GM19351 (cell line): ENCODE measurements at regions not wholly inside any gene's neighbourhood (a gene's known extent, or its start where the extent isn't known, plus 50 kb on each side); places are given as distances from the start of the nearest gene placed in this dataset.

ENCODE experiments used
- ATAC-seq: cut with Tn5 transposase; IDR thresholded peaks from one replicate; pipeline ENCODE4 v1.9.1; 2021; ENCODE audit warnings: mild to moderate bottlenecking, moderate library complexity; ENCODE audit not compliant: unreplicated experiment

DNA sequence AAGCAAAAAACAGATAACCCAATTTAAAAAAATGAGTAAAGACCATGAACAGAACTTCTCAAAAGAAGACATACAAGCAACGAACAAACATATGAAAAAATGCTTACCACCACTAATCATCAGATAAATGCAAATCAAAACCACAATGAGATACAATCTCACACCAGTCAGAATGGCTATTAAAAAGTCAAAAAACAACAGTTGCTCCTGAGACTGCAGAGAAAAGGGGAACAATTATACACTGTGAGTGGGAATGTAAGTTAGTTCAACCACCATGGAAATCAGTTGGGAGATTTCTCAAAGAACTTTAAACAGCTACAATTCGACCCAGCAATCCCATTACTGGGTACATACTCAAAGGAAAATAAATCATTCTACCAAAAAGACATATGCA is 131.6 kb downstream of the PTGER3 start:
- ATAC-seq: no peak

DNA sequence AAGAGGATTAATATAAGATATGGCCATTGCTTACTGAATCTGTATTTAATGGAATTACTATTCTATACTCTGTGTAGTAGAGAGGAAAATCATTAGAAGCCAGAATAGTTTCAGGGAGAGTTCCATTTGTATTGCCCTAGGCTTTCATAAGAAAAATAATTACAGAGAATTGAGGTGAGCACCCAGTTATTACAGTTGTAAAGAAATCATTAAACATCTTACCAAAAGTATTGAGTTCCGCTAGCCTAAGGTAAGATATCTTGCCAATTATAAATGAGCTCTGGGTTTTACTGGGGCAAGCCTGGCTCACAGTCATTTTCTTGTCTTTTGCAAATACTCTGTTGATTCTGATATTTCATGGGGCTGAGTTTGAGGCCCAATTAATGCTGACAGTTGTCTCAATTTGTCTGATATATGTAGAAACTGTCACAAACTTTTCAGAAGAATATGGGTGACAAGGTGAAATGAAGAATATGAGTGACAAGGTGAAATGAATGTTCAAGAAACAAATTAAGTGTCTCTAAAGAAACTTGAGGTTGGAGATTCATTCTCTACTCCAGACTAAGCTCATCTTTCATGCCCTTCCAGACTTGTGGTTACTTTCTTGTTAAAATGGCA is 127.8 kb downstream of the PTGER3 start:
- no peak for ATAC-seq
